ENCODE measurements at regions not wholly inside any gene's neighbourhood (a gene's known extent, or its start where the extent isn't known, plus 50 kb on each side); places are given as distances from the start of the nearest gene placed in this dataset.
A peak's percentile ranks its signal among the peaks of the same experiment; 100 is the strongest.

DNA sequence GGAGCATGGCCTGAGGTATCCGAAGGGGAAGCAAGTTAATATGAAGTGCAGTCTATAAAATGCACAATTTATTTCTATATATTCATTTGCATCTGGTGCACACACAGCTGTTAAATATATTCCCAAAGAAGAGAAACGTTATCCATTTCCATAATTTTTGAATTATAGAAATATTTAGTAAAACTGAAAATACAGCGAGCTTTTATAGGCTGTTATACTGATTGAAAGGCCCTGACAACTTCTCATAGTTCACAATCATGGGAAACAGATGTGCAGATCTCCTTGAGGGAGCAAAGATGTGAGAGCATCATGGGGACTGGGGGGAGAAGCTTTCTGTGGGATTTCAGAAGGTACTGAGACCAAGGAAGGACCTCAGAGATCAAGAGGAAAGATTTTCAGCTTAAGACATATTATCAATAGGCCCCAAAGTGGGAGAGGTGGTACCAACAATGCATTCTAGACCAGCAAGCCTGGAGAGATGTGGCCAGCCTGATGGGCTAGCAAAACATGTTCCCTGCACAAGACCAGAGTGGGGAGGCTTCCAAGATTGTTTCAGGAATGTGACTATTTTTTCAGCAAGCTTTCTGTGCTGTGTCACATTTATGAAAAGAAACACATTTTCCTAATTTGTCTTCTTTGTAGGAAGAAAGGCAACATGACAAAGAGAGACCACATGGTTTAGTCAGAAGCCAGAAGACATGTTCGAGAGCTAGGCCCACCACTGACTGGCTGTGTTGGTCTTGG lies 256.0 kb upstream of the SFRP2 start:
- H3K36me3 ChIP-seq (ENCODE audit: insufficient read depth, low read depth, low read length), result no peaks in the 10 kb centered on the region
- H3K4me3 ChIP-seq (ENCODE audit: low read length), result no peak overlapping the region
- no peak overlapping the region for H3K9ac ChIP-seq (ENCODE audit: low read depth, low read length)
- H3K27ac ChIP-seq (ENCODE audit: low read length), result no peak overlapping the region
- no peaks in the 10 kb centered on the region for H3K27me3 ChIP-seq (ENCODE audit: insufficient read depth, low read length)
- H3K9me3 ChIP-seq (ENCODE audit: insufficient read depth, low read depth, low read length), result no peaks in the 10 kb centered on the region
- H3K4me1 ChIP-seq (ENCODE audit: insufficient read depth, low read length), result no peaks in the 10 kb centered on the region

DNA sequence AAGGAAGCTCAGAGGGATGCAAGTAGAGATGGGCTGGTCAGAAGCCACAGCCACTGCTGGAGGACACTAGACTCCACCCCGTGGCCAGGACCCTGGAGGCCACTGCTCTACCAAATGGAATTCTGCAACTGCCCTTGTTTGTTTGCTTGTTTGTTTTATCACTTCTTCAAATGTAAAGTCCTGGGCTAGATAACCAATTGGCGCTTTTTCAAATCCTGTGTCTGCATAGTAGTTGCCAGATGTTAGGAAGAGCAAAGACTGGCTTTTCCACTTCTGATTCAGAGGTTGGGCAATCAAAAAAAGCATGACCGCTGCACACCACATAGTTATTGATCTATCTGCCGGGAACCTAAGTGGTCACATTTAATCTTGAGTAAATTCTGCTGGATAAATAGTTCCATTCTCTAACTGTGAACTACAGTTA lies 255.2 kb upstream of the SFRP2 start:
- no peaks in the 10 kb centered on the region for H3K36me3 ChIP-seq (ENCODE audit: insufficient read depth, low read depth, low read length)
- no peaks in the 10 kb centered on the region for H3K9me3 ChIP-seq (ENCODE audit: insufficient read depth, low read depth, low read length)
- H3K9ac ChIP-seq (ENCODE audit: low read depth, low read length), result no peak overlapping the region
- no peak overlapping the region for H3K27ac ChIP-seq (ENCODE audit: low read length)
- no peaks in the 10 kb centered on the region for H3K4me1 ChIP-seq (ENCODE audit: insufficient read depth, low read length)
- no peaks in the 10 kb centered on the region for H3K27me3 ChIP-seq (ENCODE audit: insufficient read depth, low read length)
- no peak overlapping the region for H3K4me3 ChIP-seq (ENCODE audit: low read length)

DNA sequence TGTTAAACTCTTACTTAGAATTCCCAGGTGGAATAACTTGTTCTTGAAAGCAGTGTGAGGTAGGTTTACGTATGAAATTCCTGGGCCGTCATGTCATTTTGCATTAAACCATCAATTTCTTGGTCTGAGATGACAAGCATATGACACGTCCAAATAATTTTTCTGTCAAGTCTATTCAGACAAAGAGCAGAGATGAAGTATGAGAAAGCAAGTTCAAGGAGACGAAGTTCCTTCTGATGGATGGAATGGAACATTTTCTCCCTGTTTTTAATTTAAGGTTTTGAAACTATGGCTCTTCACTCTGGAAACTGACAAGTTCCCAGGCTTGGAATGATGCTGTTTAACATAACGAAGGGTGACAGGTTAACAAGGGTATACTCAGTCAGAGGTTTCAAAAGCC lies 252.8 kb upstream of the SFRP2 start:
- Histone ChIP-seq H3K36me3 (ENCODE audit: insufficient read depth, low read depth, low read length) (no peaks in the 10 kb centered on the region), H3K4me1 (ENCODE audit: insufficient read depth, low read length) (no peaks in the 10 kb centered on the region), H3K4me3 (ENCODE audit: low read length) (no peak overlapping the region), H3K9me3 (ENCODE audit: insufficient read depth, low read depth, low read length) (no peaks in the 10 kb centered on the region), H3K27ac (ENCODE audit: low read length) (no peak overlapping the region), H3K9ac (ENCODE audit: low read depth, low read length) (no peak overlapping the region), H3K27me3 (ENCODE audit: insufficient read depth, low read length) (no peaks in the 10 kb centered on the region)

DNA sequence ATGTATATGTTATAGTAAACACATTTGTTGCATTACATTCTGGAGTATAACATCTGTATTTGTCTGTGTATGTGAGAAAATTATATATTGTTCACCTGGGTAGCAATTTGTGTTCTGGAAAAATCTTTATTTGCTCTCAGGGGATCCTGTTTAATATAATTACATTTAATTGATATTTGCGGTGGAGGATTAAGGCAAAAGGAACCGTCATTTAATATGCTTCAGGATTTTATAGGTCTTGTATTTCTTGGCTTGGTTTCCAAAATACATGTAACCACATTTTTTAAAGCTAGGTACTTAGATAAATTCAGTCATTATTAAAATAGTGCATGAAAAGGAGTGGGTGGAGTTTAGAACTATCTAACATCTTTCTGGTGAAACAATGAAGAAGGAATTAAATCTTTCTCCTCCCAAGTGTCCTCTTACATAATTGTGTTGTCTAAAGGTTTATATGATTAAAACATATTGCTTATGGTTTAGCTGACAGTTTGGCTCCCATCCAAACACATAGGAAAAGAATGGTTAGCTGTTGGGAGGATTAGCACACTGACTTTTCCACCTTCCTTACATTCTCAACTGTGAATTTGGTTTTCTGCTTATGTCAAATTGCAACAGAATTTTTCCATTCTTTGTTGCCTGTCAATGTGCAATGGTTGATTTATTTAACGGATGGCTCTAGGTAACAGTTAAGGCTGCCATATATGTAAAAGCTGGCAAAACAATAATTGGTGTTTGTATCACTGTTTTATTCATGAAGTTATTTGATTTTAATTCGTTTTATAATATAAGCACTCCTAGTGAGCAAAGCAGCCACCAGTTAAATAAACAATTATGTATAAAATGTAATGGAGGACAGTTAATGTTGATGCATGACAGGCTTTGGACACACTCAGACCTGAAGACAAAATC lies 250.8 kb upstream of the SFRP2 start:
- H3K36me3 ChIP-seq (ENCODE audit: insufficient read depth, low read depth, low read length), result no peaks in the 10 kb centered on the region
- H3K27me3 ChIP-seq (ENCODE audit: insufficient read depth, low read length), result no peaks in the 10 kb centered on the region
- H3K9ac ChIP-seq (ENCODE audit: low read depth, low read length), result no peak overlapping the region
- H3K27ac ChIP-seq (ENCODE audit: low read length), result no peak overlapping the region
- no peak overlapping the region for H3K4me3 ChIP-seq (ENCODE audit: low read length)
- no peaks in the 10 kb centered on the region for H3K4me1 ChIP-seq (ENCODE audit: insufficient read depth, low read length)
- no peaks in the 10 kb centered on the region for H3K9me3 ChIP-seq (ENCODE audit: insufficient read depth, low read depth, low read length)

DNA sequence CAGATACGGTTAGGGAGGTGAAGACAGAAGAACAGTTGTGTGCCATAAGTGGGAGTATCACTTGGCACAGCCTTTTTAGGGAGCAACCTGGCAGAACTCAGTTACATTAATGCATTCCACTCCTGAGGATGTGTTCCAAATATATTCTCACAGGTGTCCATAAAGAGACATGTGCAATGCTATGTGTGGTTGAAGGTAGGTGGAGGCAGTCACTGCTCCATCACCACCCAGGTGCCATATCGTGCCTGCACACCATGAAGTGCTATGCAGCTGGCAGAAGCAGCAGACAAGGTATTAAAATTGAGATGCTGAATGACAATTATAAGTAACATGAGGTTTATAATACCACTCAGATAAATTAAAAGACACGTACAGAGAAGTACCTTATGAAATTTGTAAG lies 248.0 kb upstream of the SFRP2 start:
- Histone ChIP-seq H3K9me3 (ENCODE audit: insufficient read depth, low read depth, low read length) (peaks cover 8% of the 10 kb centered on the region; the same call in 1 of the 2 replicates), H3K27me3 (ENCODE audit: insufficient read depth, low read length) (no peaks in the 10 kb centered on the region), H3K27ac (ENCODE audit: low read length) (no peak overlapping the region), H3K9ac (ENCODE audit: low read depth, low read length) (no peak overlapping the region), H3K4me3 (ENCODE audit: low read length) (no peak overlapping the region), H3K36me3 (ENCODE audit: insufficient read depth, low read depth, low read length) (no peaks in the 10 kb centered on the region), H3K4me1 (ENCODE audit: insufficient read depth, low read length) (no peaks in the 10 kb centered on the region)

DNA sequence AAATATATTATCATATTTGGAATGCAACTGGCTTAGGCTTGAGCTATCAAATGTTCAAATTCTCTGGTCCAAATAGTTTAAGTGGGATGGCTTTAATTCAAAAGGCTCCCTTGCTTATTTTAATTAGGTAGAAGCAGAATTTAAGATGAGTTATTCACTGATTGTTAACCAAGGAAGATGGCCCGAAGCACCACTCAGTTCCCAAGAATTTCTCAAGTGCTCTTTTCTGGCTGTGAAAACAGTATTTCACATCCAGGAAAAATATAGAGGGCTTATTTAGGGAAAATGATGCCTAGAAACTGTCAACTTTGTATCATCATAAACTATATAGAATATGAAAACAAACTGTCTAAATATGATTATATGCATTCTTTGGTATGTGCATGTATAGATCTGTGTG lies 246.5 kb upstream of the SFRP2 start:
- Histone ChIP-seq H3K4me1 (ENCODE audit: insufficient read depth, low read length) (peaks cover 7% of the 10 kb centered on the region; the same call in 1 of the 2 replicates), H3K36me3 (ENCODE audit: insufficient read depth, low read depth, low read length) (no peaks in the 10 kb centered on the region), H3K9ac (ENCODE audit: low read depth, low read length) (no peak overlapping the region), H3K27ac (ENCODE audit: low read length) (no peak overlapping the region), H3K9me3 (ENCODE audit: insufficient read depth, low read depth, low read length) (peaks cover 8% of the 10 kb centered on the region; the same call in 1 of the 2 replicates), H3K4me3 (ENCODE audit: low read length) (no peak overlapping the region), H3K27me3 (ENCODE audit: insufficient read depth, low read length) (no peaks in the 10 kb centered on the region)

DNA sequence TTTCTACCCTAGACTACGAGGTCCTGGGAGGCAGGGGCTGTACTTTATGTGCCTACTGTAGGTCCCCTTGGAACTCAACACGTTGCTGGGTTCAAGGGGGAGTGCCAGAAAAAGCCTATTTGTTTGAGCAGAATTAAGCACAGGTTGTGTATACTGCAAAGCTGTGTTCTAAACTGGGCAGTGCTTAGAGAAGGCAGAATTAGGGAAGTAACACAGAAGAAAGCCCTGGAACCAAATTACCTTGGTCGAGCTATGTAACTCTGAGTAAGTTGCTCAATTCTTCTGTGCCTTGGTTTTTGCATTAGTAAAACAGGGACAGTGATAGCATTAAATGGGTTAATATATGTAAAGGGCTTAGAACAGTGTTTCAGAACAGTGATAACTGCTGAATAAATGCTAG lies 245.0 kb upstream of the SFRP2 start:
- peaks cover 8% of the 10 kb centered on the region; the same call in 1 of the 2 replicates for H3K9me3 ChIP-seq (ENCODE audit: insufficient read depth, low read depth, low read length)
- H3K27me3 ChIP-seq (ENCODE audit: insufficient read depth, low read length), result no peaks in the 10 kb centered on the region
- no peak overlapping the region for H3K4me3 ChIP-seq (ENCODE audit: low read length)
- H3K36me3 ChIP-seq (ENCODE audit: insufficient read depth, low read depth, low read length), result no peaks in the 10 kb centered on the region
- H3K4me1 ChIP-seq (ENCODE audit: insufficient read depth, low read length), result peaks cover 20% of the 10 kb centered on the region
- H3K27ac ChIP-seq (ENCODE audit: low read length), result no peak overlapping the region
- H3K9ac ChIP-seq (ENCODE audit: low read depth, low read length), result no peak overlapping the region

DNA sequence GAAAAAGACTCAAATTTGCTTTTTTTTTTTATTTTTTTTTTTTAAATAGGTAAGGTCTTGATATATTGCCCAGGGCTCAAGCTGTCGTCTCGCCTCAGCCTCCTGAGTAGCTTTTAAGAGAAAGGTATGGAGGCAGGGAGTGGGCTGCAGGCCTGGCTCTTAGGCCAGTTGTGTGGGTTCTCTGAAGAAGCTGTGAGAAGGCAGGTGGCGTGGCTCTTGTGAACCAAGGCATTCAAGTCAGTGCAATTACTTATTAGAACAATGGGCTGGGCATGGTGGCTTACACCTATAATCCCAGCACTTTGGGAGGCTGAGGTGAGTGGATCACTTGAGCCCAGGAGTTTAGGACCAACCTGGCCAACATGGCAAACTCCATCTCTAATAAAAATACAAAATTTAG lies 244.0 kb upstream of the SFRP2 start:
- Histone ChIP-seq H3K9me3 (ENCODE audit: insufficient read depth, low read depth, low read length) (peaks cover 8% of the 10 kb centered on the region; the same call in 1 of the 2 replicates), H3K27me3 (ENCODE audit: insufficient read depth, low read length) (no peaks in the 10 kb centered on the region), H3K27ac (ENCODE audit: low read length) (no peak overlapping the region), H3K36me3 (ENCODE audit: insufficient read depth, low read depth, low read length) (no peaks in the 10 kb centered on the region), H3K4me1 (ENCODE audit: insufficient read depth, low read length) (peaks cover 20% of the 10 kb centered on the region), H3K9ac (ENCODE audit: low read depth, low read length) (no peak overlapping the region), H3K4me3 (ENCODE audit: low read length) (no peak overlapping the region)

DNA sequence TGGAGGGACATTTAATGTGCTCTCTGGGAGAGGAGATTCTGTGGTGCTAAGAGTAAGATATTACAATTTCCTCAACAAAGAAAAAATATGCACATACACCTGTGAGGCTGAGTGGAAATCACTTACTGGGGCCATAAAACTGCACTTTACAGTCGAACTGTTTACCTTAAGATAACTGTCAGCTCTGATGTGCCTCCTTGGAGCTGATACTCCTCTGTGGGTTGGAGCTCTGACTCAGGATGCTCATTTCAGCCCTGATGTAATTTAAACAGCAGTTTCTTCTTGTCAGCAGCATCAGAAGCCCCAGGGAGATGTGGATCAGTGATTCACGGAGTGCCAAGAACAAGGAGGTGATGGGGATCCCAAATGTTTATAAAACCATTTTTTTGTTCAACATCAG lies 241.9 kb upstream of the SFRP2 start:
- 0 out of 2 replicates have a peak overlapping the region, but pooled peaks have one; percentile 4 for H3K9ac ChIP-seq (ENCODE audit: low read depth, low read length)
- peaks cover 8% of the 10 kb centered on the region; the same call in 1 of the 2 replicates for H3K9me3 ChIP-seq (ENCODE audit: insufficient read depth, low read depth, low read length)
- H3K27me3 ChIP-seq (ENCODE audit: insufficient read depth, low read length), result no peaks in the 10 kb centered on the region
- H3K27ac ChIP-seq (ENCODE audit: low read length), result no peak overlapping the region
- no peak overlapping the region for H3K4me3 ChIP-seq (ENCODE audit: low read length)
- H3K36me3 ChIP-seq (ENCODE audit: insufficient read depth, low read depth, low read length), result no peaks in the 10 kb centered on the region
- peaks cover 20% of the 10 kb centered on the region for H3K4me1 ChIP-seq (ENCODE audit: insufficient read depth, low read length)

DNA sequence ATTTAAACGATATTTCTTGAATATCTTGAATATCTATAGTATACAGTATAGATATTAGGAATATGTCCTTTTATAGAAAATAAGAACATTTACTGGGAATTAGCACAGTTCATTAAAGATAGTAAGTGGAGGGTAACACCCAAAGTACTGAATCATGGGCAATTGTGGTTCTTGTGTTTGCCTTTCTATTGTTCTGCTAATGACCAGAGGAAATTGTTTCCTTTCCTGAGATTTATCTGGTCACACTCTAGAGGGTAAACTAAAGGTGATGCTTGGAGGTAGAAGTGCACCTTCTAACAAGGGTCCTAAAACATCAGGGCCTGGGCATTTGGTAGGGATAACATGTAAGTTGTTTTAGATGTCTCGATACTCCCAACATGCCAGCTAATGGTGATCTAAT lies 241.3 kb upstream of the SFRP2 start:
- Histone ChIP-seq H3K9ac (ENCODE audit: low read depth, low read length) (no peak overlapping the region), H3K36me3 (ENCODE audit: insufficient read depth, low read depth, low read length) (no peaks in the 10 kb centered on the region), H3K27me3 (ENCODE audit: insufficient read depth, low read length) (no peaks in the 10 kb centered on the region), H3K9me3 (ENCODE audit: insufficient read depth, low read depth, low read length) (peaks cover 8% of the 10 kb centered on the region; the same call in 1 of the 2 replicates), H3K4me1 (ENCODE audit: insufficient read depth, low read length) (peaks cover 20% of the 10 kb centered on the region), H3K27ac (ENCODE audit: low read length) (no peak overlapping the region), H3K4me3 (ENCODE audit: low read length) (no peak overlapping the region)

DNA sequence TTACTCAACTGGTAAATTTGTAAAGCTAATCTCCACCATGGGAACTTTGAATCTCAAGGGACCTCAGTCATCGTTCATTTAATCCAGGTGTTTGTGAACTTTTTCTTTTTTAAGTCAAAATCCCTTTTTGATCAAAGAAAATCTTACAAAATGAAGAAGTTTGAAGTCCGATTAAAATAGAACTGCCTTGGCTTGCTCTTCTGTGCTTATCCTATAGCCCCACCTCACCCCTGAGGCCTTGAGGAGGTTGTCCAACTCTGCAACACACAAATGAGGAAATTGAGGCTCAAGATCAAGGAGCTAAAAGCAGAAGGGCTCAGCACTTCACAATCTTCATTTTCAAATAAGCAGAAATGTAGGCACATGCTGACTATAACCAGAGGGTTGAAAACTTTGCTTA lies 240.3 kb upstream of the SFRP2 start:
- Histone ChIP-seq H3K36me3 (ENCODE audit: insufficient read depth, low read depth, low read length) (no peaks in the 10 kb centered on the region), H3K4me1 (ENCODE audit: insufficient read depth, low read length) (peaks cover 20% of the 10 kb centered on the region), H3K4me3 (ENCODE audit: low read length) (no peak overlapping the region), H3K9ac (ENCODE audit: low read depth, low read length) (no peak overlapping the region), H3K27me3 (ENCODE audit: insufficient read depth, low read length) (no peaks in the 10 kb centered on the region), H3K27ac (ENCODE audit: low read length) (no peak overlapping the region), H3K9me3 (ENCODE audit: insufficient read depth, low read depth, low read length) (peaks cover 8% of the 10 kb centered on the region; the same call in 1 of the 2 replicates)

DNA sequence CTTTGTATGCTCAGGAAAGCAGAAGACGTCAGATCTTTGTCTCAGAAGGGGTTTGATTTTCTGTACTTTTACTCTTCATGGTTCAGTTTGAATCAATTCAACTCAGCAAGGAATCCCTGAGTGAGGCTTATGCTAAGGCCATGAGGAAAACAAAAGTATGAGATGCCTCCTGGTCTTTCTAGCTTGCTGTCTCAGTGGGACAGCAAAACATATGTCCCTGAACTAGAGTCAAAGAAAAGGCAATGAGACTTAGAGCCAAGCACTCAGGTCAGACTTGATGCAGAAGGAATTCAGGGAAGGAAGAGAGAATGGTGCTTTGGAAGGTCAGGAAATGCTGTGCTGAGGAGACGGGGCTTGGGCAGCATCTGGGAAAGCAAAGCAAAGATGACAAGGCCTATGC lies 236.2 kb upstream of the SFRP2 start:
- Histone ChIP-seq H3K27ac (ENCODE audit: low read length) (no peak overlapping the region), H3K27me3 (ENCODE audit: insufficient read depth, low read length) (no peaks in the 10 kb centered on the region), H3K9me3 (ENCODE audit: insufficient read depth, low read depth, low read length) (no peaks in the 10 kb centered on the region), H3K4me3 (ENCODE audit: low read length) (no peak overlapping the region), H3K9ac (ENCODE audit: low read depth, low read length) (no peak overlapping the region), H3K4me1 (ENCODE audit: insufficient read depth, low read length) (peaks cover 11% of the 10 kb centered on the region), H3K36me3 (ENCODE audit: insufficient read depth, low read depth, low read length) (no peaks in the 10 kb centered on the region)
